ELR (cell line): ENCODE measurements at regions not wholly inside any gene's neighbourhood (a gene's known extent, or its start where the extent isn't known, plus 50 kb on each side); places are given as distances from the start of the nearest gene placed in this dataset.
"Not testable (repeated sequence)": the region's sequence is repeated elsewhere in the genome, so short reads cannot be mapped to it uniquely, and the experiment has no call there.

Source experiments
- DNase-seq: peaks from one replicate; pipeline ENCODE4 v3.0.0-alpha.2; 2015; ENCODE audit warnings: low read depth

DNA sequence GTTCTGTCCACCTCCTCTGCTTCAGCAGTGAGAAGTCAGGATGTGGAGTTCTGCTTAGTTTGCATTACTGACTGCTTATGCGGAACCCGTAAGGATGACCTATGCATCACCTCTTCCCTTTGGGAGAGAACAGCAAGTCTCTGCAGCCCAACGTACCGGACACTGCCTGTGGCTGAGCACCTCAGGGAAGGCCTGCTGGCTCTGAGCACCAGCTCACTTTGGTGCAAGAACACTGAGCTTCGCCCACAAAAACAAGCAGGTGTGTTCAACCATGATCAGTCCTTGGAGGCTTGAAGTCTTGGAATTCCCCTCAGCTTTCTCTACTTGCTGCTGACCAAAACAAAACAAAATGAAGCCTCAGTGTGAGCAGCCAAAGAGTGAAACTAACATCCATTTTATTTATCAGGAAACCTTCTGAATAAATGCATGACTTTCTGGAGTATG, 52.7 kb upstream of the NCK2 start:
- no peak for DNase-seq

DNA sequence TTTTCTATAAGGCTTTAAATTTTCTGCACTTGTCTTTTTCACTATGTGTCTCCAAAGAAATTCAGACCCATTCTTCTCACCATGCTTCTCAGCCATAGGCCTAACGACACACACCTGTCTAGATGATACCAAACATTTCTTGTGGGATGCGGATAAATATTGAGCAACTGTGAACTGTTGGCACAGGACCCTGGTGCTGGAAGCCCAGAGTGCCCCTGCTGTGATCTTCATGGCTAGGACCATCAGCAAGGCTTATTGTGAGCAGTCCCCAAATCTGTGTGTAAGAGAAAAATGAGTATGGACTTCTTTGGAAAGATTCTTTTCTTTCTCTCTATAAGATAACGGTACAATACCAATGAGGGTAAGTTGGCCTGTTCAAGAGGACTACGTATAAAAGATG, 54.1 kb upstream of the NCK2 start:
- no peak for DNase-seq

GRCh38 chr2:105689484-105689883, 55.2 kb upstream of the NCK2 start:
- no peak for DNase-seq

- DNase-seq = no peak
Observed at GRCh38 chr2:105688946-105689345, 55.8 kb upstream of the NCK2 start.

DNA sequence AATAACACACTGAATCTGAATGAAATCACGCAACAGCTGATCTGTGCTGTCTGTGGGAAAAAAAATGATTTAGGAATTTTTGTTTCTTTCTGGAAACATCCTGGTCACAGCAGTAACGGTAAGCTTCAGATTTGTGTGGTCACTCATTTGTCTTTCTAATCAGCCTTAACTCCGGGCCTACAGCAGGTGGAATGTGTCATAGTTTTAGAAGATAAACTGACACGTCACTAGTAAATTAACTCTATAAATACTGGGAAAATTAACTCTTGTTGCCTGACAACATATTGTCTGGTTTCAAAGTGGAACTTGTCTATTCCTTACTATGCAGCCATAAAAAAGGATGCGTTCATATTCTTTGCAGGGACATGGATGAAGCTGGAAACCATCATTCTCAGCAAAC, 58.1 kb upstream of the NCK2 start:
- no peak for DNase-seq

GRCh38 chr2:105683011-105683492, 61.7 kb upstream of the NCK2 start:
- no peak for DNase-seq

- no peak for DNase-seq
Observed at GRCh38 chr2:105682401-105682800, 62.3 kb upstream of the NCK2 start.

GRCh38 chr2:105681927-105682326, 62.8 kb upstream of the NCK2 start:
- no peak for DNase-seq

DNA sequence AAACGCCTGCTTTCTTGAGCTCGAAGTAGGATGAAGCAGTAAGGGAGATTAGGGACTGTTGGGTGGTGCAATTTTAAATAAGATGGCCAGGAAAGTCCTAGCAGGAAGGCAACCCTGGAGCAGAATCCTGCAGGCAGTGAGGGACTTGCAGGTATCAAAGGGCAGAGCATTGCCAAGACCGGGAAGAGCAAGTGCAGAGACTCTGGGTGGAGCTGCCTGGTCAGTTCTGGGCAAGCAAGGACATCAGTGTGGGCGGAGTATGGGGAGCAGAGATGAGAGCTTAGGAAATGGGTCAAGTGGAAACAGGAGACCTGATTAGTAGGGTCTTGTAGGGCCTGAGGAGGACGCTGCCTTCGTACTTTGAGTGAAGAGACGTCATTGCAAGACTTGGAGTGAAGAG, 64.4 kb upstream of the NCK2 start:
- no peak for DNase-seq

GRCh38 chr2:105678346-105678745, 66.4 kb upstream of the NCK2 start:
- DNase-seq = no peak

DNA sequence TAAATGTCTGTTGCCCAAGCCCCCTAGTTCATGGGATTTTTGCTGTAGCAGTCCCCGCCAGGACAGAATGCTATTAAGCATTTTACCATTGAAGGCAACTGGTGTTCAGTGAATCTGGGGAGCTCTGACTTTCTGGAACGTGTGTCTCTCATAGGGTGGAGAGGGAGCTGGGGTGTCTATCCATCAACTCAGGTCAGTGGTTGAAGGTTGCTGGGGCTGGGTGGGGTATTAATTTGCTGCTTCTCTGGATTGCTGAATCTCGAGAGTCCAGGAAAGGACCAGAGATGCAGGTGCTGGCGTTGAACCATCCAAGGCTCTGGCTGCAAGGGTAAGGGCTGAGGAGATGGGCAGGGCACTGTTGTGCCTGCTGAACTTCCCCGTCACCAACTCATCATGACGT, 66.8 kb upstream of the NCK2 start:
- DNase-seq = no peak

DNA sequence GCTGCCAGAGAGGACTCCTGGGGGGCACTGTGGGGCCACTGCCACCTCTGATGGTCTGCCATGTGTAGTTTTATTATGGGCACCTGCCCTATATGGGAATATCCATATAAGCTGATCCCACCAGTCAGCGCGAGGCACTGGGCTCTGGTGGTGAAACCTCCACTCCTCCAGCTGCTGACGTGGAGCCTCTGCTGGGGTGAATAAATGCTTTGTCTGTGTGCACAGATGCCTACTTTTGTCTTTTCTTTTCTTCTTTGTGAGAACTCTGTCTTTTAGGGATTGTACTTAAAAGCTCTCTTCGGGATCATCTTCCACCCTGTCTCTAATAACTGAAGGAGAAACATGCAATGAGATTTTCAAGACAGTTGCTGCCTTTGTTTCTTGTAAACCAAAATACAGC, 68.9 kb upstream of the NCK2 start:
- DNase-seq = no peak

- no peak for DNase-seq
Observed at GRCh38 chr2:105674859-105675541, 69.7 kb upstream of the NCK2 start.

GRCh38 chr2:105674401-105674800, 70.3 kb upstream of the NCK2 start:
- DNase-seq = no peak

- peak; percentile 10 for DNase-seq
Observed at GRCh38 chr2:105671156-105671555, 73.6 kb upstream of the NCK2 start.

GRCh38 chr2:105669384-105669891, 75.3 kb upstream of the NCK2 start:
- DNase-seq = no peak

- DNase-seq = no peak
Observed at GRCh38 chr2:105665480-105665879, 79.2 kb upstream of the NCK2 start.

DNA sequence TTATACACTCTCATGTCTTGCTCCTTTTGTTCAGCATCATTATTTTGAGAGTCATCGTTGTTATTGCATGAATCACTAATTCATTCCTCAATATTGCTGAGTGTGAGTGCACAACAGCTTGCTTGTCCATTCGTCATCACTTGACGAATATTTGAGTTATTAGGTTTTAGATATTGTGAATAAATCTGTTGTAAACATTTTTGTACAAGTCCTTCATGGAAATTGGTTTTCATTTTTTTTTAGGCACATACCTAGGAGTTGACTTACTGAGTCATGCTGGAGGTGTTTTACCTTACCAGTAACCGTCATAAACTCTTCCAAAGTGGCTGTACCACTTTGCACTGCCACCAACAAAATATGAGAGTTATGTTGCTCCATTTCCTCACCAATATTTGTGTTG, 84.2 kb upstream of the NCK2 start:
- peak; percentile 3 for DNase-seq

DNA sequence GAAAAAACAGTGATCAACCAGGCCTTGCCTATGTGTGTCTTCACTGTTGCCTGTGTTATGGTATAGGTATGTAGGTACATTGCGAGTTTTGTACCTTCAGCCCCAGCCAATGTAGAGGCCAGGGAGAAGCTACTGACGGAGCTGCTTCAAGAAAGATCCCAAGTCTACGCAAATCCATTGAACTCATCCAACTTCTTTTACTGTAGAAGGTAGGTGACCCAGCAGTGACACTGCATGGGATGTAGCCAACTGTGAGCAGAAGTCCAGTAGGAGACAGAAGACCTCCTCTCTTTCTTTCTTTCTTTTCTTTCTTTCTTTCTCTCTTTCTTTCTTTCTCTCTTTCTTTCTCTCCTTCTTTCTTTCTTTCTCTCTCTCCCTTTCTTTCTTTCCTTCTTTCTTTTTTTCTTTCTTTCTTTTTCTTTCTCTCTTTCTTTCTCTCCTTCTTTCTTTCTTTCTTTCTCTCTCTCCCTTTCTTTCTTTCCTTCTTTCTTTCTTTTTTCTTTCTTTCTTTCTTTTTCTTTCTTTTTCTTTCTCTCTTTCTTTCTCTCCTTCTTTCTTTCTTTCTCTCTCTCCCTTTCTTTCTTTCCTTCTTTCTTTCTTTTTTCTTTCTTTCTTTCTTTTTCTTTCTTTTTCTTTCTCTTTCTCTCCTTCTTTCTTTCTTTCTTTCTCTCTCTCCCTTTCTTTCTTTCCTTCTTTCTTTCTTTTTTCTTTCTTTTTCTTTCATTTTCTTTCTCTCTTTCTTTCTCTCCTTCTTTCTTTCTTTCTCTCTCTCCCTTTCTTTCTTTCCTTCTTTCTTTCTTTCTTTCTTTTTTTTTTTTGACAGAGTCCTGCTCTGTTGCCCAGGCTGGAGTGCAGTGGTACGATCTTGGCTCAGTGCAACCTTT, 88.7 kb upstream of the NCK2 start:
- DNase-seq = not testable (repeated sequence)

- DNase-seq = no peak
Observed at GRCh38 chr2:105655244-105655643, 89.5 kb upstream of the NCK2 start.

DNA sequence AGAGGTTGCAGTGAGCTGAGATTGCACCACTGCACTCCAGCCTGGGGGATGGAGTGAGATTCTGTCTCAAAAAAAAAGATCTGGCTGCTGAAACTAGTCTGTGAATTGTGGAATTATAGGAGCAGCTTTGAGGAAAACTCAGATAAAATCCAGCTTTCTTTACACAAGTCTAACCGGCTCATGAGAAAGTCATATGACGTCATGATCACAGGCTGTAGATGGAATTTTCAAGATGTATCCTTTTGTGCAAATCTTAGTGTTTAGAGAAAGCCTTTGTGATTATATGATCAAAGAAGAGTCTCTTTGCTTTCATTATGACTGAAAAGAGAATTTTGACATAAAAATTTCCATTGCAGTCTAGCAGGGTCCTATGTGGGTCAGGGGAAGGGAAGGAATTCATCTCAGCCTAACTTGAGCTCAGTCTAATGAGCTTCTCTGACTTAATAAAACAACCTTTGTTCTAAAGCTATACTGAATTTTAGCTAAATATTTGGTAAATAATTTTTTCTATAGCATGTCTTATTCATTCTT, 90.2 kb upstream of the NCK2 start:
- DNase-seq = no peak

GRCh38 chr2:105653302-105653701, 91.4 kb upstream of the NCK2 start:
- DNase-seq = no peak
